Hepatocyte (in vitro differentiated cells): ENCODE measurements at regions not wholly inside any gene's neighbourhood (a gene's known extent, or its start where the extent isn't known, plus 50 kb on each side); places are given as distances from the start of the nearest gene placed in this dataset.

ENCODE experiments used
- CTCF ChIP-seq: fragments of 200-600 bp; sonication (generic); IDR thresholded peaks from 2 replicates; pipeline ENCODE4 v1.5.1; 2016; ENCODE audit warnings: antibody characterized with exemption, mild to moderate bottlenecking; ENCODE audit not compliant: poor library complexity
- EZH2 ChIP-seq: fragments of 200-600 bp; sonication (generic); IDR thresholded peaks from 2 replicates; pipeline ENCODE4 v1.6.1; 2016; ENCODE audit warnings: antibody characterized with exemption, mild to moderate bottlenecking, borderline replicate concordance

- TF ChIP-seq CTCF: no peak
- TF ChIP-seq EZH2: no peak
Measured at GRCh38 chr12:69062621-69063237, 129.8 kb upstream of the CPM start.
